BLaER1 treated with 17β-estradiol and CSF1 and Interleukin-3, amounts not matched to agents 10 nM and 100 nM (cell line): ENCODE measurements at regions not wholly inside any gene's neighbourhood (a gene's known extent, or its start where the extent isn't known, plus 50 kb on each side); places are given as distances from the start of the nearest gene placed in this dataset.
A peak's percentile ranks its signal among the peaks of the same experiment; 100 is the strongest.

ENCODE experiments used
- H3K27ac ChIP-seq, 11 experiments: shearing (Covaris generic); formaldehyde crosslinking; 2 replicates each; pipeline ENCODE4 v1.8.1; 2022
- H3K27me3 ChIP-seq, 11 experiments: shearing (Covaris generic); formaldehyde crosslinking; 2 replicates each; pipeline ENCODE4 v1.8.1; 2022
- H3K36me3 ChIP-seq, 11 experiments: shearing (Covaris generic); formaldehyde crosslinking; 2 replicates each; pipeline ENCODE4 v1.8.1; 2022
- H3K4me1 ChIP-seq, 10 experiments: shearing (Covaris generic); formaldehyde crosslinking; 2 replicates each; pipeline ENCODE4 v1.8.1; 2022
- H3K4me2 ChIP-seq, 11 experiments: shearing (Covaris generic); formaldehyde crosslinking; 2 replicates each; pipeline ENCODE4 v1.8.1; 2022
- H3K4me3 ChIP-seq, 10 experiments: shearing (Covaris generic); formaldehyde crosslinking; 2 replicates each; pipeline ENCODE4 v1.8.1; 2022
- H3K9ac ChIP-seq, 11 experiments: shearing (Covaris generic); formaldehyde crosslinking; 2 replicates each; pipeline ENCODE4 v1.8.1; 2022
- H3K9me3 ChIP-seq, 11 experiments: shearing (Covaris generic); formaldehyde crosslinking; replicated peaks in 1 of 11; 2 replicates each; pipeline ENCODE4 v1.8.1; 2022
- H4K20me1 ChIP-seq, 11 experiments: shearing (Covaris generic); formaldehyde crosslinking; 2 replicates each; pipeline ENCODE4 v1.8.1; 2022
- Cebpa-rat ChIP-seq, 11 experiments: shearing (Covaris generic); IDR thresholded peaks; 2 replicates each; pipeline ENCODE4 v1.8.1; 2022

GRCh38 chr17:77034677-77035424, 105.9 kb upstream of the SEC14L1 start:
- peak overlapping the region in 2 of 10 experiments; percentile 35 to 37; a peak in 4 of 20 replicates for H3K4me3 ChIP-seq
- H3K4me1 ChIP-seq = peaks cover 41 to 68% (median 61%) of the 10 kb centered on the region in 10 experiments
- peak overlapping the region in 6 of 11 experiments; percentile 37 to 90 (median 70); a peak in 11 of 22 replicates for H3K27ac ChIP-seq
- H3K27me3 ChIP-seq = peaks cover 0 to 39% (median 0%) of the 10 kb centered on the region in 11 experiments; a peak in 6 of 22 replicates
- H4K20me1 ChIP-seq = peaks cover 0 to 20% (median 0%) of the 10 kb centered on the region in 11 experiments; a peak in 4 of 22 replicates
- no peaks in the 10 kb centered on the region for H3K36me3 ChIP-seq
- no peak for TF ChIP-seq Cebpa-rat (IDR thresholded peaks at IDR 0.05)
- peaks cover 14 to 29% (median 21%) of the 10 kb centered on the region in 11 experiments for H3K9me3 ChIP-seq
- H3K4me2 ChIP-seq = peak overlapping the region; percentile 30 to 98 (median 82)
- H3K9ac ChIP-seq = peak overlapping the region in 7 of 11 experiments; percentile 1 to 78 (median 56); a peak in 10 of 22 replicates

DNA sequence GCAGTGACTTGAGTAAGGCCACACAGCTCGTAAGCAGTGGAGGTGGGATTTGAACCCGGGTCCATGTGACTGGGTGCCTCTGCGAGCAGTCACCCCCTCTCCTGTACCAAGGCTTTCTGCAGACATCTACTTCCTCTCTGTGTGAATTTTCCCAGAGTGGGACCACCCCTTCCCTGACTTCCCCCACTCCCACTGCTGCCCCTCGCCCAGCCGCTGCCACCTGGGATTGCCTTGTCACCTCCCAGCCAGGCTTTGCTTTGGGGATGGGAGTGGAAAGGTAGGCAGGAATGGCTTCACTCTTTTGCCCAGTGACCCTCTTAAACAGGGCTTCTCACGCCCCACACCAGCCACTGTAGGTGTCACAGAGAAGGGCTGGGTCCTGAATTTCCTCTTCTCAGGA, 105.2 kb upstream of the SEC14L1 start:
- peak overlapping the region in 4 of 11 experiments; percentile 66 to 90 (median 79); a peak in 8 of 22 replicates for H3K27ac ChIP-seq
- no peaks in the 10 kb centered on the region for H3K36me3 ChIP-seq
- peak overlapping the region in 9 of 11 experiments; percentile 66 to 98 (median 85); a peak in 17 of 22 replicates for H3K4me2 ChIP-seq
- peaks cover 41 to 68% (median 61%) of the 10 kb centered on the region in 10 experiments for H3K4me1 ChIP-seq
- no peak for TF ChIP-seq Cebpa-rat (IDR thresholded peaks at IDR 0.05)
- peak overlapping the region in 1 of 10 experiments; percentile 35; a peak in 1 of 20 replicates for H3K4me3 ChIP-seq
- peaks cover 0 to 20% (median 0%) of the 10 kb centered on the region in 11 experiments; a peak in 4 of 22 replicates for H4K20me1 ChIP-seq
- peak overlapping the region in 3 of 11 experiments; percentile 67 to 78 (median 75); a peak in 6 of 22 replicates for H3K9ac ChIP-seq
- H3K27me3 ChIP-seq = peaks cover 0 to 39% (median 0%) of the 10 kb centered on the region in 11 experiments; a peak in 6 of 22 replicates
- H3K9me3 ChIP-seq = peaks cover 14 to 24% (median 18%) of the 10 kb centered on the region in 11 experiments

- peak overlapping the region in 3 of 11 experiments; percentile 75 to 90 (median 83); a peak in 5 of 22 replicates for H3K27ac ChIP-seq
- peaks cover 41 to 68% (median 61%) of the 10 kb centered on the region in 10 experiments for H3K4me1 ChIP-seq
- peak overlapping the region; percentile 72 to 98 (median 85) for H3K4me2 ChIP-seq
- H3K27me3 ChIP-seq = peaks cover 0 to 39% (median 0%) of the 10 kb centered on the region in 11 experiments; a peak in 6 of 22 replicates
- H4K20me1 ChIP-seq = peaks cover 0 to 20% (median 0%) of the 10 kb centered on the region in 11 experiments; a peak in 4 of 22 replicates
- H3K9me3 ChIP-seq = peaks cover 12 to 17% (median 15%) of the 10 kb centered on the region in 11 experiments
- peak overlapping the region in 2 of 10 experiments; percentile 9 to 17; a peak in 2 of 20 replicates for H3K4me3 ChIP-seq
- H3K9ac ChIP-seq = peak overlapping the region in 4 of 11 experiments; percentile 12 to 78 (median 71); a peak in 6 of 22 replicates
- H3K36me3 ChIP-seq = no peaks in the 10 kb centered on the region
- TF ChIP-seq Cebpa-rat (IDR thresholded peaks at IDR 0.05) = no peak
Measured at GRCh38 chr17:77036136-77036840, 104.5 kb upstream of the SEC14L1 start.

DNA sequence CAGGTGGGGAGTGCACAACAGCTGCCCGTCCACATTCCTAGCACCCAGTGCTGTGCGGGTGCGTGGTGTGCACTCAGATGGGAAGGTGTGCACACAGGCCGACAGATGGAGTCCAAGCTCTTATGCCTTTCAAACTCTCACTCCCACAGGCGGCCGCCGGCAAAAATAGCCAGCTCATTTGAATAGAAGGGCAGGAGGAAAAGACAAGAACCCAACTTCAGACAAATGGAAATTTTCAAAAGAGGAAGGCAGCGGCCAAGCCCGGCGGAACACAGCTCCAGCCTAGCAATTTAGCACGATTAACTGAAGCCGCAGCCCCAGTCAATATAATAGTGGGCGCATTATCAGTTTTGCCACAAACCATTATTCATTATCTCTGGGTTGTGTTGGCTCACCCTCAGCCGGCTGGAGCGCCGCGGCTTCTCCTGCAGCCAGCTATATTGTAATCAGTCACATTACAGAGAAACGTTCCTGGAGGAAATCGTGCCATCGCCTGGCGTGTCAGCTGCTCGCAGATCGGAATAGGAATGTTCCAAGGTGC, 103.9 kb upstream of the SEC14L1 start:
- H4K20me1 ChIP-seq = peaks cover 0 to 20% (median 0%) of the 10 kb centered on the region in 11 experiments; a peak in 4 of 22 replicates

GRCh38 chr17:77037943-77038342, 102.8 kb upstream of the SEC14L1 start:
- H3K36me3 ChIP-seq = no peaks in the 10 kb centered on the region
- H3K9ac ChIP-seq = peak overlapping the region in 2 of 11 experiments; percentile 27 to 78; a peak in 4 of 22 replicates
- peaks cover 41 to 75% (median 65%) of the 10 kb centered on the region in 10 experiments for H3K4me1 ChIP-seq
- no peak for TF ChIP-seq Cebpa-rat (IDR thresholded peaks at IDR 0.05)
- H3K4me2 ChIP-seq = peak overlapping the region; percentile 72 to 98 (median 85)
- H3K4me3 ChIP-seq = no peak overlapping the region
- H4K20me1 ChIP-seq = peaks cover 0 to 20% (median 0%) of the 10 kb centered on the region in 11 experiments; a peak in 4 of 22 replicates
- H3K27ac ChIP-seq = no peak overlapping the region; a peak in 2 of 22 replicates
- H3K27me3 ChIP-seq = peaks cover 0 to 42% (median 0%) of the 10 kb centered on the region in 11 experiments; a peak in 6 of 22 replicates
- H3K9me3 ChIP-seq = peaks cover 0 to under 1% (median 0%) of the 10 kb centered on the region in 11 experiments; a peak in 1 of 22 replicates

More for the DNA sequence above, 103.9 kb upstream of the SEC14L1 start:
- no peak for TF ChIP-seq Cebpa-rat (IDR thresholded peaks at IDR 0.05)
- peak overlapping the region in 2 of 11 experiments; percentile 27 to 75; a peak in 3 of 22 replicates for H3K27ac ChIP-seq
- H3K4me3 ChIP-seq = peak overlapping the region in 4 of 10 experiments; percentile 8 to 36 (median 12); a peak in 4 of 20 replicates
- peaks cover 41 to 68% (median 61%) of the 10 kb centered on the region in 10 experiments for H3K4me1 ChIP-seq
- H3K9ac ChIP-seq = peak overlapping the region in 3 of 11 experiments; percentile 21 to 78 (median 75); a peak in 6 of 22 replicates
- H3K9me3 ChIP-seq = peaks cover 6 to 11% (median 9%) of the 10 kb centered on the region in 11 experiments
- peaks cover 0 to 39% (median 0%) of the 10 kb centered on the region in 11 experiments; a peak in 6 of 22 replicates for H3K27me3 ChIP-seq
- H3K36me3 ChIP-seq = no peaks in the 10 kb centered on the region
- H3K4me2 ChIP-seq = peak overlapping the region; percentile 72 to 98 (median 85)

DNA sequence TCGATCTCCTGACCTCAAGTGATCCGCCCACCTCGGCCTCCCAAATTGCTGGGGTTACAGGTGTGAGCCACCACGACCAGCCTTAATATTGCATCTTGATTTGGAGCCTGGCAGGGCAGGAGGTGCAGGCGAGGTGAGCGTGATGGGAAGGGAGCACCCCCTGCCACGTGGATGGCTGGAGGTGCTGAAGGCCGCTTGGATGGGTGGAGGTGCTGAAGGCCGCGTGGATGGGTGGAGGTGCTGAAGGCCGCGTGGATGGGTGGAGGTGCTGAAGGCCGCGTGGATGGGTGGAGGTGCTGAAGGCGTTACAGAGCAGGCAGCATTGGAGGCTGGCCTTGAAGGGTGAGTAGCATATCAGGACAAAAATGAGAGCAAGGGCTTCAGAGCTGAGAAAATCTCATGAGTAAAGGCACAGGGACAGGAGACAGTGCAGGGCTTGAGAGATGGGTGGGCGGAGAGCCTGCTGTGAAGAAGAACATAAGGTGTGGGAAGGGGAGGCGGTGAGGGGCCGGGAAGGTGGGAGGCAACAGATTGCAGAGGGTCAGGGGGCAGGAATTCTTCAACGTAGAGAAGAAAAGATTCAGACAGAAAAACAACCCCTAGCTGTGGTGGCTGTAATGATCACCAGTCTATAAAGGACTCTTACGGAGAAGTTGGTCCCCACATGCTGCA, 101.7 kb upstream of the SEC14L1 start:
- H3K9ac ChIP-seq = no peak overlapping the region
- H4K20me1 ChIP-seq = peaks cover 0 to 20% (median 0%) of the 10 kb centered on the region in 11 experiments; a peak in 4 of 22 replicates
- H3K27ac ChIP-seq = no peak overlapping the region
- H3K36me3 ChIP-seq = no peaks in the 10 kb centered on the region
- TF ChIP-seq Cebpa-rat (IDR thresholded peaks at IDR 0.05) = no peak
- H3K9me3 ChIP-seq = no peaks in the 10 kb centered on the region
- no peak overlapping the region for H3K4me3 ChIP-seq
- H3K27me3 ChIP-seq = peaks cover 0 to 37% (median 0%) of the 10 kb centered on the region in 11 experiments; a peak in 6 of 22 replicates
- peaks cover 33 to 75% (median 64%) of the 10 kb centered on the region in 10 experiments for H3K4me1 ChIP-seq
- H3K4me2 ChIP-seq = peak overlapping the region in 2 of 11 experiments; percentile 87 to 98; a peak in 3 of 22 replicates

- peak overlapping the region in 3 of 11 experiments; percentile 12 to 54 (median 18); a peak in 3 of 22 replicates for H3K9ac ChIP-seq
- TF ChIP-seq Cebpa-rat (IDR thresholded peaks at IDR 0.05) = no peak
- H3K4me3 ChIP-seq = no peak overlapping the region
- H3K9me3 ChIP-seq = peaks cover 0 to 5% (median 0%) of the 10 kb centered on the region in 11 experiments; a peak in 2 of 22 replicates
- H3K4me2 ChIP-seq = peak overlapping the region in 8 of 11 experiments; percentile 1 to 80 (median 48); a peak in 15 of 22 replicates
- H3K27ac ChIP-seq = no peak overlapping the region; a peak in 1 of 22 replicates
- H3K4me1 ChIP-seq = peaks cover 5 to 39% (median 28%) of the 10 kb centered on the region in 10 experiments
- peaks cover 0 to 4% (median 0%) of the 10 kb centered on the region in 11 experiments; a peak in 1 of 22 replicates for H4K20me1 ChIP-seq
- H3K27me3 ChIP-seq = peaks cover 0 to 10% (median 0%) of the 10 kb centered on the region in 11 experiments; a peak in 3 of 22 replicates
- H3K36me3 ChIP-seq = no peaks in the 10 kb centered on the region
Measured at GRCh38 chr17:77042476-77043231, 98.1 kb upstream of the SEC14L1 start.
